Stimulated activated CD4-positive, alpha-beta T cell treated with anti-CD3 and anti-CD28 coated beads, Interleukin-1b, Interleukin-23, amount 100 ng/mL, for 1 hour (primary cell): ENCODE measurements at regions not wholly inside any gene's neighbourhood (a gene's known extent, or its start where the extent isn't known, plus 50 kb on each side); places are given as distances from the start of the nearest gene placed in this dataset.
"Not testable (repeated sequence)": the region's sequence is repeated elsewhere in the genome, so short reads cannot be mapped to it uniquely, and the experiment has no call there.

Experiments used
- DNase-seq, 2 donors: peaks; one replicate each; pipeline ENCODE4 v3.0.0-alpha.2; 2020; ENCODE audit warnings: low read depth in 2 of 2

DNA sequence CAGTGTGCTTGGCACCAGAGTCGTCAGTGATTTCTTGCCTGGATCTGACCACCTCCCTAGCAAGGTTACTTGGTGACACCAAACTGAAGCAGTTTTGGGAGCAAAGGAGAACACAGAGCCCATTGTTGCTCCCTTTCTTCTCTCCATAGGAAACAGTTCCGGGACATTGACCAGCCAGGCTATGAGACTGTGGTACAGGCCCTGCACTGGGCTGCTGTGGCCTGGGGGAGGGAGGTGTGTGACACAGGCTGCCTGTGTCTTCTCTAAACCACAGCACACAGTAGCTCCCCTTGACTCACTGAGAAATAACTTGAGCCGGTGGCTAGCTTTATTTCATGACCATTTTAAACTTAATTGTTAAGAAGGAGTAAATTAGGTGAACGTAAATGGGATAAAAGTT is 214.8 kb upstream of the UBL3 start:
- no peak for DNase-seq

DNA sequence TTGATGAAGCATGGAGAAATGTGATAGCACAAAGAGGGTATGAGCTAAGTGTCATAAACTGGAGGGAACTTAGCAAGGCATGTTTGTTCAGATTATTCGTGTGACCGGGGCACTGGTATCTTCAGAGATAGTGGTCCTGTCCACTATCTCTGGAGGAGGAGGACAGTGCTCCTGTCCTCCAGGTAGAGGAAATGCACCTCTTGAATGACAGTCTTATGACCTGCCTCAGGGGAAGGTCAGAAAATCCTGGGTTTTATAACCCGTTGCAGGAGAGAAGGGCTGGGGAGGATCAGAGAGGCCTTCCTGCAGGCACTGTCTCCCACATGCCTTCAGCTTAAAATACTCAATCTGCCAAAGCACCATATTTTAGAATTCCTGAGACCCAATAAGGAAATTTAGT is 213.5 kb upstream of the UBL3 start:
- no peak for DNase-seq

DNA sequence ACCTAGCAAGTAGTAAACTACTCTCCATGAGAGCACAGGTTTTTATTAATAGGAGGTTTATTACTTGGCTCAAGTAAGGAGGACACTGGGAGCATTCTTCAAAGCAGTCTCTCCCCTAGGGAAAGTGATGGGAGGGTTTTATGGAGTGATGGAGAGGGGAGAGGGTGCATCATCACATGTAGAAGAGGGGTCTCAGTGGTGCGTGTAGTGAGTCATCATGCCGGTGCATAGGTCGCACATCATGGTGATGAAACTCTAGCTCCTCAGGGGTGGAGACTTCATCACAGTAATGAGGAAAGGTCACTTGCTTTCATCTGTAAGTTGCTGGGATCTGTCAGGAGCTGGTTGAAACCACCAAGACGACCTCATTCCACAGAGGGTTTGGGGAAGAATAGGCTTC is 210.8 kb upstream of the UBL3 start:
- no peak for DNase-seq

DNA sequence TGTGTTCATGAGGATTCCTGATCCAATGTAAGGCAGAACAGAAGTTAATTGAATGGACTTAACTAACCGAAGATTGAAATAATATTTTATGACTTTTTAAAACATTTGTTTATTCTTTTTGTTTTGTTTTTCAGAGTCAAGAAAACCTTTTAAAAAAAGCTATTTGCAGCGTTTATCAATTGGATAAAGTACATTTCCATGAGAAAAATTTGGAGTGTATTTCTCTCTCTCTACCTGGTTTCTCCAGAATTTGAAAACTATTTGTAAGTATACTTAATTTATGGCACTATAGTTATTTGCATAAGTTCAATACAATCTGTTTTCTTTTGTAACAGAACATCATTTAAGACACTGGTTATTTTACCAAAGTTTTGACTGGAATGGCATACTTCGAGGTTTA is 208.0 kb upstream of the UBL3 start:
- no peak for DNase-seq

DNA sequence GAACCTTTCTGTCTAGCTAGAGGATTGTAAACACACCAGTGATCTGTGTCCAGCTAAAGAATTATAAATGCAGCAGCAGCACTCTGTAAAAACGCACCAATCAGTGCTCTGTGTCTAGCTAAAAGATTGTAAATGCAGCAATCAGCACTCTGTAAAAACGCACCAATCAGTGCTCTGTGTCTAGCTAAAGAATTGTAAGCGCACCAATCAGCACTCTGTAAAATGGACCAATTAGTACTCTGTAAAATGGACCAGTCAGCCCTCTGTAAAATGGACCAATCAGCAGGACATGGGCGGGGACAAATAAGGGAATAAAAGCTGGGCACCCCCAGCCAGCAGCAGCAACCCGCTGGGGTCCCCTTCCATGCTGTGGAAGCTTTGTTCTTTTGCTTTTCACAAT is 204.1 kb upstream of the UBL3 start:
- DNase-seq = not testable (repeated sequence)

GRCh38 chr13:30053939-30054338 is 203.5 kb upstream of the UBL3 start:
- DNase-seq = no peak

DNA sequence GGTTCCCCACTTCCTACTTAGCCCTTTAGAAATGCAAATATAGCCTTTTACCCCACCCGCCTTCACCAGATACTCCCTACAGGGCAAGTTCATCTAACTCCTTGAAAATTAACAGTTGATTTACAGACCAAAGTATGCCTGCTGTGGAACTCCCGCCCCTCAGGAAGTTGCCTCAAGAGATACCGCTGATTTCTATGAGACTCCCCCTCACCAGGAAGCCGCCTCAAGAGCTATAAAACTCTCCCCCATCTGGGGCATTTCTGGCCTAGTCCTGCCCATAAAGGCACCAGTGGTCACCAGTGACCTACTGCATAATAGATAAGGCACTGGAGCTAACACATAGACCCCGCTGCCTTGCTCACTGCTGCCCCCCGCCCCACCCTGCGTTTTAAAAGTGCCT is 201.7 kb upstream of the UBL3 start:
- no peak for DNase-seq

DNA sequence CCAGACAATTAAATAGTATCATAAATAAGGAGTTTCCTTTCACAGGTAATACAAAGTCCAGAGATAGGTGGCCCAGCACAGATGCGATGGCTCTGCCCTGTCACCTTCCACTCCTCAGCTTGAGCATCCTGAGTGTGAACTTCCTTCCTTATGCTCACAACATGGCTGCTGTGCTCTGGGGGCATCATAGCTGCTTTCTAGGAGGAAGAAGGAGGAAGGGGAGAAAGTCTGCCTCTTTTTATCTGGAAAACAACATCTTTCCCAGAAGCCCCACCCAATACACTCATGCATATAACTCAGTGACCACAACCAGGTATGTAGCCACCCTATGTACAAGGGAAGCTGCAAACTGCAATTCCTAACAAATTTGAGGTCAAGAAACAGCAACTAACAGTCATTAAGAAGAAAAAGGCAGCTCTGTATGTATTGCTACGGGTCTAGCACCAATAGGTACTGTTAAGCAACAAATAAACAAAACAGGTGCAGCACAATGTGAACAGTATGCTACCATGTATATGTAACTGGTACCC is 201.2 kb upstream of the UBL3 start:
- no peak for DNase-seq

DNA sequence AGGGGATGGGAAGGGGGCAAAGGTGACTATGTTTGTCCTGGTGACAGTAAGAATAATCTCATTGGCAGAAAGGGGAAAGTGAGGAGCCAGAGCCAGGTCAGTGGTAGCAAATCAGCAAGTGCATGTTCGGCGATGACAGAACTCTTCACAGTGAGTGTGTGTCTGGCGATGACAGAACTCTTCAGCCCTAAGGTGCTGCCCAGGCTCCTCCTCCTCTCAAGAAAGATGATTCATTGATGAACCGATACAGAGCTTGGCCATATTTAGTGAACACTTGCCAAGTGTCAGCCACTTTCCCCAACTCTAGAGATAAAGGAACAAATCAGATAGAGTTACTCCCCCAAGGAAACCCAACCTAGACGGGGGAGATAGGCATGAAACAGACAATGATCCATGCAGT is 199.3 kb upstream of the UBL3 start:
- DNase-seq = no peak

GRCh38 chr13:30047154-30047874 is 196.9 kb upstream of the UBL3 start:
- no peak for DNase-seq

DNA sequence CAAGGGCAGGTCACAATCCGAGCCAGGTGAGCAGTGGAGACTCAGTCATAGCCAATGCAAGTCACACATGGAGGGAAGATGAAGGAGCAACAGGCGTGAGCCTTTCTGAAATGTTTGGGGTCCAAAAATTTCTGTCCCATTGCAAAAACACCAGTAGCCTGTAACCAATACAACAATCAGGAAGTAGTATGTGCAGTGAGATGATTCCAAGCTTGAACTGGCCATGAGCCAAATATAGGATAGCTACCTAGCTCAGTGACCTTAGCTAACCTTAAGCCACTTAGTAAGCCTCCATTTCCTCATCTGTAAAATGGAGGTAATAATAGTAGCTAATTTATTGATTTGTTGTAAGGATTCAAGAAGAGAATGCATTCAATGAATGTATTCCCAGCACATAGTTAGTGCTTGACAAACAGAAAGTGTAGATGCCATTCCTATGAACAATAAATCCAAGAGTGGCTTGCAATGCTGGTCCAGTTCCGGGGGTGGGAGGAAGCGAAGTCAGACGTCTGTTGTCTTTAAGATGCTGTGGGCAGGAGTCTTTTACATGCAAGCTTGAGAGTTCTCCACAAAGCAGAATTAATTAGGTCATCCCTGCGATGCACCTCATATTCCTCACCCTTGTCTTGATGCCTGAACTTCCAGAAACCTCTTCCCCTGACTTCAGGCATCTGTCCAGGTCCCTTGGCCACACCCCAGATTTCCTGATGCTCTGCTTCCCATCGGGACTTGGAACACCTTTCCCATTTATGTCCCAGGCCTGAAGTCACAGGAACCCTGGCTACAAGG is 195.7 kb upstream of the UBL3 start:
- DNase-seq = no peak

- DNase-seq = no peak
Observed at GRCh38 chr13:30044932-30045331, 194.5 kb upstream of the UBL3 start.

- no peak for DNase-seq
Observed at GRCh38 chr13:30043631-30043925, 193.2 kb upstream of the UBL3 start.

GRCh38 chr13:30042891-30043630 is 192.6 kb upstream of the UBL3 start:
- DNase-seq = no peak

GRCh38 chr13:30042272-30042671 is 191.9 kb upstream of the UBL3 start:
- DNase-seq = no peak

- DNase-seq = no peak
Observed at GRCh38 chr13:30039511-30039911, 189.1 kb upstream of the UBL3 start.

- no peak for DNase-seq
Observed at GRCh38 chr13:30038884-30039283, 188.5 kb upstream of the UBL3 start.

DNA sequence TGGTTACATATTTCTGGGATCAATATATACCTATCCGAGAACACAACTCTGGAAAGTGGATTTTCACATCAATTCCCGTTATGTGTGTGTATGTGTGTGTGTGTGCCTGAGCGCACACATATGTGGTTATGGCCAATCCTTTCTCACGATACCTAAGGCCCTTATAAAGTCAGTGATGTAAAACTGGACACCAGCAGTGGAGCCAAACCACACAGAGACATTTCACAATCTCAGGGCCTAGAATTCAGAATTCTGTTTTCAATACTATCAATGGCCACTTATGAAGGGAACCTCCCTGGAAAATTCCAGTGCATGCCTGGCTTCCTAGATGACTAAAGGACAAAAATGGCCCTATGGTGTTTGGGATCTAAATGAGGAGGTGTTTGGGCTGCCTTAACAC is 187.3 kb upstream of the UBL3 start:
- DNase-seq = no peak

DNA sequence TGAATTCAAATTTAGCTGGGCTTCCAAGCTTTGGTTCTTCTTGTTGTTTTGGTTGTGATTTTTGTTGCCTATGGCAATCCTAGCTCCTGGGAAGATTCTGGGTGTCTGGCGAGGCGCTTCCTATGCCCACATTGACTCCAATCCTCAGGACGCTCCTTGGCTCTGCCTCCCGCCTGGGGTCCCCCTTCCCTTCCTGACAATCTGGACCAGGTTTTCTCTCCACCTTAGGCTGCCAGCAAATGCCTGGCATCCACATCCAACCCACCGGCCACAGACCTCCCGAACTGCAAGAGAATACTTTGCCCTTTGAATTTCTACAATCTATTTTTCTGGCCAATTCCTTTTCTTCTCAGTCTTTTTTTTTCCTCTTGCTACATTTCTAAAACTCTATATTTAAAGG is 186.9 kb upstream of the UBL3 start:
- DNase-seq = no peak

- DNase-seq = no peak
Observed at GRCh38 chr13:30034458-30034795, 184.0 kb upstream of the UBL3 start.

- DNase-seq = no peak
Observed at GRCh38 chr13:30033681-30034457, 183.5 kb upstream of the UBL3 start.

- DNase-seq = no peak
Observed at GRCh38 chr13:30032263-30032662, 181.8 kb upstream of the UBL3 start.
